HepG2 (cell line): ENCODE measurements at regions not wholly inside any gene's neighbourhood (a gene's known extent, or its start where the extent isn't known, plus 50 kb on each side); places are given as distances from the start of the nearest gene placed in this dataset.

Experiments used
- FOXM1 ChIP-seq: sonication (generic); formaldehyde crosslinking; IDR thresholded peaks from 2 replicates; pipeline ENCODE4 v1.5.0; 2020; ENCODE audit warnings: missing genetic modification reagents
- HNRNPUL1 ChIP-seq: fragments of 200-400 bp; formaldehyde crosslinking; IDR thresholded peaks from 2 replicates; pipeline ENCODE4 v1.6.1; 2017; ENCODE audit warnings: low read depth, mild to moderate bottlenecking, low read length, moderate library complexity
- KDM1A ChIP-seq: IDR thresholded peaks from 2 replicates; pipeline ENCODE4 v1.6.1; 2016; ENCODE audit warnings: missing compliant biosample characterization
- MXD1 ChIP-seq: sonication (generic); formaldehyde crosslinking; IDR thresholded peaks from 2 replicates; pipeline ENCODE4 v1.4.0; 2020; ENCODE audit warnings: mild to moderate bottlenecking, missing genetic modification reagents
- RFX1 ChIP-seq: fragments of 450-650 bp; IDR thresholded peaks from 2 replicates; pipeline ENCODE4 v1.6.1; 2017
- SP2 ChIP-seq: sonication (generic); formaldehyde crosslinking; IDR thresholded peaks from 2 replicates; pipeline ENCODE4 v1.5.1; 2020; ENCODE audit warnings: mild to moderate bottlenecking, missing genetic modification reagents
- TF ChIP-seq, protein P1 (sequence below): sonication (generic); formaldehyde crosslinking; conservative IDR thresholded peaks from 2 replicates; pipeline ENCODE4 v1.4.0; 2020; ENCODE audit warnings: mild to moderate bottlenecking, missing genetic modification reagents, moderate library complexity

DNA sequence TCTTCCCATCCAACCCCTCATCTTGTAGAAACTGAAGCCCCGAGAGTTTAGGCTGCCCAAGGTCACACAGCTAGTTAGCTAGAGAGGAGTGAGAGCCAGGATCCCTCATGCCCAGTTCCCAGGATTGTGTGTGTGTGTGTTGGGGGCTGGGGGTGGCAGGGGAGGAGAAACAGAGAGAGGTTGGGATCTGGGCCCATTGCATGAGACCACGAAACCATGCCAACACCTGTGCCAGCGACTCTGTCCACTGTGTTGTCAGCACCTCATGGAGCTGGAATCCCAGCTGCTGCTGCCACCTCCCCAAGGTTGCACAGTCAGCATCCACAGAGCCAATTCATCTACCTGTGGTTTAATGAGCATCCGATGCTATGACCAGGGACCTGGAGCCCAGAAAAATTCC, 115.4 kb upstream of the ZC3H12A start:
- TF ChIP-seq RFX1 (no peak), SP2 (CRISPR knock-in tag) (no peak), FOXM1 (CRISPR knock-in tag) (no peak), HNRNPUL1 (no peak), MXD1 (CRISPR knock-in tag) (no peak), KDM1A (CRISPR knock-in tag) (no peak)
- TF ChIP-seq, protein P1, sequence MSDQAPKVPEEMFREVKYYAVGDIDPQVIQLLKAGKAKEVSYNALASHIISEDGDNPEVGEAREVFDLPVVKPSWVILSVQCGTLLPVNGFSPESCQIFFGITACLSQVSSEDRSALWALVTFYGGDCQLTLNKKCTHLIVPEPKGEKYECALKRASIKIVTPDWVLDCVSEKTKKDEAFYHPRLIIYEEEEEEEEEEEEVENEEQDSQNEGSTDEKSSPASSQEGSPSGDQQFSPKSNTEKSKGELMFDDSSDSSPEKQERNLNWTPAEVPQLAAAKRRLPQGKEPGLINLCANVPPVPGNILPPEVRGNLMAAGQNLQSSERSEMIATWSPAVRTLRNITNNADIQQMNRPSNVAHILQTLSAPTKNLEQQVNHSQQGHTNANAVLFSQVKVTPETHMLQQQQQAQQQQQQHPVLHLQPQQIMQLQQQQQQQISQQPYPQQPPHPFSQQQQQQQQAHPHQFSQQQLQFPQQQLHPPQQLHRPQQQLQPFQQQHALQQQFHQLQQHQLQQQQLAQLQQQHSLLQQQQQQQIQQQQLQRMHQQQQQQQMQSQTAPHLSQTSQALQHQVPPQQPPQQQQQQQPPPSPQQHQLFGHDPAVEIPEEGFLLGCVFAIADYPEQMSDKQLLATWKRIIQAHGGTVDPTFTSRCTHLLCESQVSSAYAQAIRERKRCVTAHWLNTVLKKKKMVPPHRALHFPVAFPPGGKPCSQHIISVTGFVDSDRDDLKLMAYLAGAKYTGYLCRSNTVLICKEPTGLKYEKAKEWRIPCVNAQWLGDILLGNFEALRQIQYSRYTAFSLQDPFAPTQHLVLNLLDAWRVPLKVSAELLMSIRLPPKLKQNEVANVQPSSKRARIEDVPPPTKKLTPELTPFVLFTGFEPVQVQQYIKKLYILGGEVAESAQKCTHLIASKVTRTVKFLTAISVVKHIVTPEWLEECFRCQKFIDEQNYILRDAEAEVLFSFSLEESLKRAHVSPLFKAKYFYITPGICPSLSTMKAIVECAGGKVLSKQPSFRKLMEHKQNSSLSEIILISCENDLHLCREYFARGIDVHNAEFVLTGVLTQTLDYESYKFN, result no peak
